GM12873 (cell line): ENCODE measurements at regions not wholly inside any gene's neighbourhood (a gene's known extent, or its start where the extent isn't known, plus 50 kb on each side); places are given as distances from the start of the nearest gene placed in this dataset.

Source experiments
- CTCF ChIP-seq: IDR thresholded peaks from 2 replicates; pipeline ENCODE4 v1.5.1; 2012; ENCODE audit warnings: low read depth, mild to moderate bottlenecking, moderate library complexity, low read length, control low read depth; ENCODE audit not compliant: insufficient read depth; ENCODE audit errors: missing control alignments

GRCh38 chr2:487186-488079, 189.8 kb downstream of the TMEM18 start:
- no peak for TF ChIP-seq CTCF

- no peak for TF ChIP-seq CTCF
Observed at GRCh38 chr2:486371-486770, 190.8 kb downstream of the TMEM18 start.

- TF ChIP-seq CTCF, result no peak
Observed at GRCh38 chr2:481388-481787, 193.5 kb upstream of the ALKAL2 start.

GRCh38 chr2:479490-480176, 191.7 kb upstream of the ALKAL2 start:
- no peak for TF ChIP-seq CTCF

GRCh38 chr2:479031-479430, 191.1 kb upstream of the ALKAL2 start:
- no peak for TF ChIP-seq CTCF

- no peak for TF ChIP-seq CTCF
Observed at GRCh38 chr2:471560-471959, 183.7 kb upstream of the ALKAL2 start.

- TF ChIP-seq CTCF, result no peak
Observed at GRCh38 chr2:469514-469913, 181.6 kb upstream of the ALKAL2 start.
